Thyroid gland (tissue), 4 donors: ENCODE measurements at regions not wholly inside any gene's neighbourhood (a gene's known extent, or its start where the extent isn't known, plus 50 kb on each side); places are given as distances from the start of the nearest gene placed in this dataset.
"Not testable (repeated sequence)": the region's sequence is repeated elsewhere in the genome, so short reads cannot be mapped to it uniquely, and the experiment has no call there.

Experiments
- POLR2A ChIP-seq, 2 donors: fragments of 450-650 bp; IDR thresholded peaks; one replicate each; pipeline ENCODE4 v1.6.1; 2017; ENCODE audit warnings: antibody characterized with exemption in 2 of 2, mild to moderate bottlenecking in 2 of 2, moderate library complexity in 1 of 2
- TF ChIP-seq, protein P1 (sequence below), 6 experiments: fragments of 200-600 bp in 3 of 6; fragments of 450-650 bp in 3 of 6; sonication (generic) in 3 of 6; IDR thresholded peaks; one replicate each; pipeline ENCODE4 v1.5.1; 2016 to 2019; ENCODE audit warnings: antibody characterized with exemption in 6 of 6, mild to moderate bottlenecking in 2 of 6, inconsistent platforms in 1 of 6, moderate library complexity in 1 of 6

DNA sequence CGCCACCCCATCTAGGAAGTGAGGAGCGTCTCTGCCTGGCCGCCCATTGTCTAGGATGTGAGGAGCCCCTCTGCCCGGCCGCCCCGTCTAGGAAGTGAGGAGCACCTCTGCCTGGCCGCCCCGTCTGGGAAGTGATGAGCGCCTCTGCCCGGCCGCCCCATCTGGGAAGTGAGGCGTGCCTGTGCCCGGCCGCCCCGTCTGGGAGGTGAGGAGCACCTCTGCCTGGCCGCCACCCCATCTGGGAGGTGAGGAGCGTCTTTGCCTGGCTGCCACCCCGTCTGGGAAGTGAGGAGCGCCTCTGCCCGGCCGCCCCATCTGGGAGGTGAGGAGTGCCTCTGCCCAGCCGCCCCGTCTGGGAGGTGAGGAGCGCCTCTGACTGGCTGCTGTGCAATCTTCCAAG lies 79.2 kb upstream of the ARMCX2 start:
- TF ChIP-seq, protein P1, sequence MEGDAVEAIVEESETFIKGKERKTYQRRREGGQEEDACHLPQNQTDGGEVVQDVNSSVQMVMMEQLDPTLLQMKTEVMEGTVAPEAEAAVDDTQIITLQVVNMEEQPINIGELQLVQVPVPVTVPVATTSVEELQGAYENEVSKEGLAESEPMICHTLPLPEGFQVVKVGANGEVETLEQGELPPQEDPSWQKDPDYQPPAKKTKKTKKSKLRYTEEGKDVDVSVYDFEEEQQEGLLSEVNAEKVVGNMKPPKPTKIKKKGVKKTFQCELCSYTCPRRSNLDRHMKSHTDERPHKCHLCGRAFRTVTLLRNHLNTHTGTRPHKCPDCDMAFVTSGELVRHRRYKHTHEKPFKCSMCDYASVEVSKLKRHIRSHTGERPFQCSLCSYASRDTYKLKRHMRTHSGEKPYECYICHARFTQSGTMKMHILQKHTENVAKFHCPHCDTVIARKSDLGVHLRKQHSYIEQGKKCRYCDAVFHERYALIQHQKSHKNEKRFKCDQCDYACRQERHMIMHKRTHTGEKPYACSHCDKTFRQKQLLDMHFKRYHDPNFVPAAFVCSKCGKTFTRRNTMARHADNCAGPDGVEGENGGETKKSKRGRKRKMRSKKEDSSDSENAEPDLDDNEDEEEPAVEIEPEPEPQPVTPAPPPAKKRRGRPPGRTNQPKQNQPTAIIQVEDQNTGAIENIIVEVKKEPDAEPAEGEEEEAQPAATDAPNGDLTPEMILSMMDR (IDR thresholded peaks at IDR 0.05) = not testable (repeated sequence)
- TF ChIP-seq POLR2A (IDR thresholded peaks at IDR 0.05) = not testable (repeated sequence)
